CD14-positive monocyte (primary cell): ENCODE measurements at regions not wholly inside any gene's neighbourhood (a gene's known extent, or its start where the extent isn't known, plus 50 kb on each side); places are given as distances from the start of the nearest gene placed in this dataset.

Experiments
- DNase-seq, 3 donors: peaks; one replicate each; pipeline ENCODE4 v3.0.0-alpha.2; 2011 to 2022
- H2AFZ ChIP-seq: 2 replicates; pipeline ENCODE4 v1.6.0; 2012; ENCODE audit warnings: mild to moderate bottlenecking, low read depth, low read length, inconsistent platforms; ENCODE audit not compliant: insufficient read depth, poor library complexity, severe bottlenecking
- H3K27ac ChIP-seq, 2 donors: 1 replicate in 1 of 2; 2 replicates in 1 of 2; pipeline ENCODE4 v1.5.1; 2012 to 2013; ENCODE audit warnings: low read length in 2 of 2, control low read depth in 1 of 2, inconsistent platforms in 1 of 2, low read depth in 1 of 2, mild to moderate bottlenecking in 1 of 2
- H3K27me3 ChIP-seq, 2 donors: one replicate each; pipeline versions ENCODE4 v1.6.0 to v1.6.1; 2011 to 2013; ENCODE audit warnings: low read length in 2 of 2; ENCODE audit not compliant: control insufficient read depth in 2 of 2, insufficient read depth in 2 of 2
- H3K36me3 ChIP-seq, 2 donors: replicated peaks in 1 of 2; 1 replicate in 1 of 2; 2 replicates in 1 of 2; pipeline versions ENCODE4 v1.5.1 to v1.6.1; 2012 to 2013; ENCODE audit warnings: low read length in 2 of 2, control low read depth in 1 of 2, inconsistent platforms in 1 of 2, mild to moderate bottlenecking in 1 of 2; ENCODE audit not compliant: insufficient read depth in 2 of 2, control insufficient read depth in 1 of 2
- H3K4me1 ChIP-seq, 2 donors: 1 replicate in 1 of 2; 2 replicates in 1 of 2; pipeline versions ENCODE4 v1.5.1 to v1.6.1; 2012 to 2013; ENCODE audit warnings: low read length in 2 of 2, control low read depth in 1 of 2, inconsistent platforms in 1 of 2, mild to moderate bottlenecking in 1 of 2, moderate library complexity in 1 of 2; ENCODE audit not compliant: insufficient read depth in 2 of 2, control insufficient read depth in 1 of 2
- H3K4me2 ChIP-seq: replicated peaks from 2 replicates; pipeline ENCODE3; 2012; ENCODE audit warnings: low read length, moderate library complexity, mild to moderate bottlenecking; ENCODE audit not compliant: poor library complexity, severe bottlenecking; ENCODE audit errors: extremely low read depth
- H3K4me3 ChIP-seq, 3 experiments: fragments of 200-600 bp in 1 of 3; sonication (generic) in 1 of 3; replicated peaks in 1 of 3; 1 replicate in 2 of 3; 2 replicates in 1 of 3; pipeline ENCODE4 v1.5.1; 2011 to 2013; ENCODE audit warnings: low read length in 3 of 3, mild to moderate bottlenecking in 3 of 3, control low read depth in 2 of 3, low read depth in 2 of 3, inconsistent platforms in 1 of 3, moderate library complexity in 1 of 3
- H3K79me2 ChIP-seq: 2 replicates; pipeline ENCODE4 v1.6.0; 2012; ENCODE audit warnings: mild to moderate bottlenecking, control low read depth, inconsistent platforms, low read length, moderate library complexity; ENCODE audit not compliant: insufficient read depth
- H3K9ac ChIP-seq: 2 replicates; pipeline ENCODE4 v1.6.0; 2017; ENCODE audit warnings: low read length, mild to moderate bottlenecking; ENCODE audit not compliant: insufficient read depth, poor library complexity, severe bottlenecking
- H3K9me3 ChIP-seq, 2 donors: replicated peaks in 1 of 2; 1 replicate in 1 of 2; 2 replicates in 1 of 2; pipeline versions ENCODE4 v1.5.1 to v1.6.1; 2012 to 2013; ENCODE audit warnings: low read length in 2 of 2, control low read depth in 1 of 2; ENCODE audit not compliant: control insufficient read depth in 1 of 2, insufficient read depth in 1 of 2
- H4K20me1 ChIP-seq: 2 replicates; pipeline ENCODE4 v1.6.0; 2012; ENCODE audit warnings: mild to moderate bottlenecking, low read length, control low read depth, moderate library complexity; ENCODE audit not compliant: insufficient read depth
- H3K27ac Mint-ChIP-seq, 7 donors: one replicate each; pipeline ENCODE4 v1.8.0; 2020; ENCODE audit warnings: mild to moderate bottlenecking in 7 of 7, mixed read lengths in 7 of 7, moderate library complexity in 6 of 7, inconsistent platforms in 2 of 7
- H3K27me3 Mint-ChIP-seq, 3 donors: one replicate each; pipeline ENCODE4 v1.8.0; 2021 to 2022; ENCODE audit warnings: low read depth in 3 of 3, mild to moderate bottlenecking in 3 of 3, mixed read lengths in 3 of 3, moderate library complexity in 3 of 3, inconsistent platforms in 1 of 3
- H3K36me3 Mint-ChIP-seq, 2 donors: one replicate each; pipeline ENCODE4 v1.8.0; 2020; ENCODE audit warnings: mixed read lengths in 2 of 2, inconsistent platforms in 1 of 2, mild to moderate bottlenecking in 1 of 2
- H3K4me1 Mint-ChIP-seq: one replicate; pipeline ENCODE4 v1.8.0; 2020; ENCODE audit warnings: mild to moderate bottlenecking, mixed read lengths
- H3K4me3 Mint-ChIP-seq, 2 donors: one replicate each; pipeline ENCODE4 v1.8.0; 2020; ENCODE audit warnings: mild to moderate bottlenecking in 2 of 2, mixed read lengths in 2 of 2, moderate library complexity in 1 of 2
- H3K9me3 Mint-ChIP-seq, 7 donors: one replicate each; pipeline ENCODE4 v1.8.0; 2020 to 2022; ENCODE audit warnings: mixed read lengths in 7 of 7, mild to moderate bottlenecking in 6 of 7, moderate library complexity in 6 of 7, inconsistent platforms in 2 of 7
- WGBS: methylation state at CpG from one replicate; pipeline ENCODE4 v1.1.5; 2013; ENCODE audit warnings: missing lambda C conversion rate; ENCODE audit not compliant: insufficient coverage; 5-methylcytosine and 5-hydroxymethylcytosine counted together
- intact Hi-C, 2 donors: fragments of 100-400 bp; cut with micrococcal nuclease; formaldehyde crosslinking; loops; one replicate each; pipeline versions ENCODE4 v1.15.0 to v1.15.1; 2023
- TF ChIP-seq, protein P1 (sequence below): fragments of 200-600 bp; IDR thresholded peaks from one replicate; pipeline ENCODE4 v1.8.0; 2022; ENCODE audit warnings: antibody characterized with exemption, mild to moderate bottlenecking

GRCh38 chr4:79176351-79176750 is 149.5 kb downstream of the NAA11 start:
- WGBS, result 100% methylated on average over 1 of the region's 4 CpGs
- H3K79me2 ChIP-seq, result no peaks in the 10 kb centered on the region
- DNase-seq, result no peak
- no peak overlapping the region for H3K4me2 ChIP-seq
- H3K4me3 Mint-ChIP-seq, result no peak overlapping the region
- no peaks in the 10 kb centered on the region for H3K4me1 Mint-ChIP-seq
- H3K27me3 ChIP-seq, result no peaks in the 10 kb centered on the region
- H3K27me3 Mint-ChIP-seq, result peaks cover 0 to 6% (median 0%) of the 10 kb centered on the region in 3 donors
- H2AFZ ChIP-seq, result no peak overlapping the region
- no peaks in the 10 kb centered on the region for H3K4me1 ChIP-seq
- H3K4me3 ChIP-seq, result no peak overlapping the region
- H3K36me3 Mint-ChIP-seq, result no peaks in the 10 kb centered on the region
- no peak overlapping the region for H3K9ac ChIP-seq
- no peaks in the 10 kb centered on the region for H3K9me3 ChIP-seq
- TF ChIP-seq, protein P1, sequence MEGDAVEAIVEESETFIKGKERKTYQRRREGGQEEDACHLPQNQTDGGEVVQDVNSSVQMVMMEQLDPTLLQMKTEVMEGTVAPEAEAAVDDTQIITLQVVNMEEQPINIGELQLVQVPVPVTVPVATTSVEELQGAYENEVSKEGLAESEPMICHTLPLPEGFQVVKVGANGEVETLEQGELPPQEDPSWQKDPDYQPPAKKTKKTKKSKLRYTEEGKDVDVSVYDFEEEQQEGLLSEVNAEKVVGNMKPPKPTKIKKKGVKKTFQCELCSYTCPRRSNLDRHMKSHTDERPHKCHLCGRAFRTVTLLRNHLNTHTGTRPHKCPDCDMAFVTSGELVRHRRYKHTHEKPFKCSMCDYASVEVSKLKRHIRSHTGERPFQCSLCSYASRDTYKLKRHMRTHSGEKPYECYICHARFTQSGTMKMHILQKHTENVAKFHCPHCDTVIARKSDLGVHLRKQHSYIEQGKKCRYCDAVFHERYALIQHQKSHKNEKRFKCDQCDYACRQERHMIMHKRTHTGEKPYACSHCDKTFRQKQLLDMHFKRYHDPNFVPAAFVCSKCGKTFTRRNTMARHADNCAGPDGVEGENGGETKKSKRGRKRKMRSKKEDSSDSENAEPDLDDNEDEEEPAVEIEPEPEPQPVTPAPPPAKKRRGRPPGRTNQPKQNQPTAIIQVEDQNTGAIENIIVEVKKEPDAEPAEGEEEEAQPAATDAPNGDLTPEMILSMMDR, result no peak
- no peaks in the 10 kb centered on the region for H4K20me1 ChIP-seq
- H3K9me3 Mint-ChIP-seq, result peaks cover 0 to 7% (median 4%) of the 10 kb centered on the region in 7 donors
- H3K36me3 ChIP-seq, result no peaks in the 10 kb centered on the region
- H3K27ac Mint-ChIP-seq, result no peak overlapping the region
- H3K27ac ChIP-seq, result no peak overlapping the region
- intact Hi-C loops, result no loop called here

DNA sequence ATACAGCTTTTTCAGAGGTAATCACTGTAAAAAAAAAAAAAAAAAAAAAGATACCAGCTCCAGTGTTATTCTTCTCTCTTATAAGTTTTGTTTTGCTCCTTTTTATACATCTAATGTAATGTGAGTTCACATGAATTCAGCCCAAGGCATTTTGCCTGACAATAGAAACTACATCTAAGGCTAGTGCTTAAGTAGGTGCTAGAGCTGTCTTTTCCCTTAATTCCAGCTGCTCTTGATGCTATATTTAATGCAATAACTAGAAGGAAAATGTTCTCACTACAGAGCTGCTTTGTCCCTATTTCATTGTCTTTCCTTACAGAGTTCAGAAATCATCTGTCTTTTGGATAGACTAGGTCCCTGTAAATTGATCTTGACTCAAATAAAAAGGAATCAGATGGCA is 150.1 kb downstream of the NAA11 start:
- no peaks in the 10 kb centered on the region for H3K79me2 ChIP-seq
- intact Hi-C loops, result no loop called here
- H3K9ac ChIP-seq, result no peak overlapping the region
- no peak overlapping the region for H3K4me3 ChIP-seq
- no peaks in the 10 kb centered on the region for H3K36me3 ChIP-seq
- no peak overlapping the region for H3K4me3 Mint-ChIP-seq
- H3K36me3 Mint-ChIP-seq, result no peaks in the 10 kb centered on the region
- TF ChIP-seq, protein P1, result no peak
- no peak overlapping the region for H3K4me2 ChIP-seq
- no peaks in the 10 kb centered on the region for H4K20me1 ChIP-seq
- H3K27ac ChIP-seq, result no peak overlapping the region
- H3K9me3 Mint-ChIP-seq, result peaks cover 3 to 5% (median 4%) of the 10 kb centered on the region in 7 donors
- no peaks in the 10 kb centered on the region for H3K27me3 ChIP-seq
- H3K27ac Mint-ChIP-seq, result no peak overlapping the region
- H3K27me3 Mint-ChIP-seq, result peaks cover 0 to 4% (median 0%) of the 10 kb centered on the region in 3 donors
- H2AFZ ChIP-seq, result no peak overlapping the region
- H3K4me1 Mint-ChIP-seq, result no peaks in the 10 kb centered on the region
- no peaks in the 10 kb centered on the region for H3K9me3 ChIP-seq
- DNase-seq, result no peak
- H3K4me1 ChIP-seq, result no peaks in the 10 kb centered on the region
